SJSA1 (cell line): ENCODE measurements at regions not wholly inside any gene's neighbourhood (a gene's known extent, or its start where the extent isn't known, plus 50 kb on each side); places are given as distances from the start of the nearest gene placed in this dataset.

Source experiments
- DNase-seq, 2 experiments: peaks; one replicate each; pipeline ENCODE4 v3.0.0-alpha.2; 2015 to 2020; ENCODE audit warnings: low spot score in 2 of 2, low read depth in 1 of 2
- H3K27ac ChIP-seq: fragments of 250-450 bp; sonication (Bioruptor Pico); 2 replicates; pipeline ENCODE4 v1.5.1; 2020; ENCODE audit warnings: mild to moderate bottlenecking, moderate library complexity
- H3K27me3 ChIP-seq: fragments of 250-450 bp; sonication (Bioruptor Pico); replicated peaks from 2 replicates; pipeline ENCODE4 v1.5.1; 2020; ENCODE audit warnings: mild to moderate bottlenecking, moderate library complexity
- H3K36me3 ChIP-seq: fragments of 250-450 bp; sonication (Bioruptor Pico); 2 replicates; pipeline ENCODE4 v1.5.1; 2020; ENCODE audit warnings: mild to moderate bottlenecking
- H3K4me1 ChIP-seq: fragments of 250-450 bp; sonication (Bioruptor Pico); replicated peaks from 2 replicates; pipeline ENCODE4 v1.6.1; 2021; ENCODE audit warnings: mild to moderate bottlenecking
- H3K4me3 ChIP-seq: fragments of 250-450 bp; sonication (Bioruptor Pico); 2 replicates; pipeline ENCODE4 v1.5.1; 2020; ENCODE audit warnings: mild to moderate bottlenecking
- H3K9me3 ChIP-seq: fragments of 250-450 bp; sonication (Bioruptor Pico); replicated peaks from 2 replicates; pipeline ENCODE4 v1.5.1; 2020; ENCODE audit warnings: mild to moderate bottlenecking

- Histone ChIP-seq H3K4me3 (no peak overlapping the region), H3K36me3 (no peaks in the 10 kb centered on the region), H3K27me3 (no peaks in the 10 kb centered on the region), H3K4me1 (no peaks in the 10 kb centered on the region), H3K9me3 (0 out of 2 replicates have a peak, but pooled peaks cover 3% of the 10 kb centered on the region), H3K27ac (no peak overlapping the region)
- DNase-seq = no peak
Measured at GRCh38 chr10:78893217-78893616, 175.5 kb upstream of the ZMIZ1 start.

DNA sequence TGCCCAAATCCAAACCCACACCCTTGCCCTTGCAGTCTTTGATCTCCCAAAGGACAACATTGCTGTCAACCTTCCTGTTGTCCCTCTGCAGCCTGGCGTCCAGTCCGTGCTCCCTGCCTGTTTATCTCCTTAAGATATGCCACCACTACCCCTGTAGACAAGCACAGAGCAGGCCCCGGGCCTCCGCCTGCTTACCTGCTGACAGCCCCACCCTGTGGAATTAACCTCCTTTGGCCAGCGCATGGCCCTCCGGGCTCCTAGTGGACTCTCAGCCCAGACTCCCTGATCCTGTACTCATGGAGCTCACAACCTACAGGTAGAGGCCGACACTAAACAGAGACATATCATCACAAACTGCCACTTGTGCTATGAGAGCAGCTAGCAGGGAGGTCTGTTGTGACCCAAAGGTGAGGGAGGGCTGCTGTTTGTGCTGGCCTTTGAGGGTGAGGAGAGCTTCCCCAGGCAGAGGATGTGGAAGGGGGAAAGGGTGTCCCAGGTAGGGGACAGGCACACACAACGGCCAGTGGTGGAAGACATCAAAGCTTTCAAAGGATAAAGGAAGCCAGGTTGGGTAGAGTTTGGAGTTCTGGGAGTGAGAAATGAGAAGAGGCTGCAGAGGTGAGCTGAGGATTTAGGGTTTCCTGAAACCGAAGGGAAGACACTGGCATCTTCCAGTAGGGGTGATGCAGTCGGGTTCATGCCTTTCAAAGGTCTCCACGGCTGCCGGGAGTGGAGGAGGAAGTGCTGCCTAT lies 174.5 kb upstream of the ZMIZ1 start:
- H3K4me1 ChIP-seq = no peaks in the 10 kb centered on the region
- no peaks in the 10 kb centered on the region for H3K27me3 ChIP-seq
- no peak for DNase-seq

GRCh38 chr10:78894841-78895195 lies 173.9 kb upstream of the ZMIZ1 start:
- H3K36me3 ChIP-seq = no peaks in the 10 kb centered on the region
- H3K27me3 ChIP-seq = no peaks in the 10 kb centered on the region
- 0 out of 2 replicates have a peak, but pooled peaks cover 3% of the 10 kb centered on the region for H3K9me3 ChIP-seq
- DNase-seq = no peak
- no peak overlapping the region for H3K4me3 ChIP-seq
- H3K27ac ChIP-seq = no peak overlapping the region
- no peaks in the 10 kb centered on the region for H3K4me1 ChIP-seq

More for the DNA sequence above, 174.5 kb upstream of the ZMIZ1 start:
- H3K9me3 ChIP-seq = 0 out of 2 replicates have a peak, but pooled peaks cover 3% of the 10 kb centered on the region
- H3K27ac ChIP-seq = no peak overlapping the region
- no peak overlapping the region for H3K4me3 ChIP-seq
- H3K36me3 ChIP-seq = no peaks in the 10 kb centered on the region

GRCh38 chr10:78895469-78895868 lies 173.3 kb upstream of the ZMIZ1 start:
- Histone ChIP-seq H3K27me3 (no peaks in the 10 kb centered on the region), H3K27ac (no peak overlapping the region), H3K4me1 (no peaks in the 10 kb centered on the region), H3K36me3 (no peaks in the 10 kb centered on the region), H3K4me3 (no peak overlapping the region), H3K9me3 (0 out of 2 replicates have a peak, but pooled peaks cover 3% of the 10 kb centered on the region)
- no peak for DNase-seq

GRCh38 chr10:78896159-78896928 lies 172.4 kb upstream of the ZMIZ1 start:
- no peak for DNase-seq
- no peak overlapping the region for H3K4me3 ChIP-seq
- no peaks in the 10 kb centered on the region for H3K27me3 ChIP-seq

GRCh38 chr10:78898341-78899097 lies 170.2 kb upstream of the ZMIZ1 start:
- 0 out of 2 replicates have a peak, but pooled peaks cover 3% of the 10 kb centered on the region for H3K9me3 ChIP-seq
- H3K27me3 ChIP-seq = no peaks in the 10 kb centered on the region
- H3K4me3 ChIP-seq = no peak overlapping the region
- H3K27ac ChIP-seq = no peak overlapping the region
- H3K36me3 ChIP-seq = no peaks in the 10 kb centered on the region
- DNase-seq = no peak
- 0 out of 2 replicates have a peak, but pooled peaks cover 3% of the 10 kb centered on the region for H3K4me1 ChIP-seq

More at GRCh38 chr10:78896159-78896928, 172.4 kb upstream of the ZMIZ1 start:
- H3K4me1 ChIP-seq = no peaks in the 10 kb centered on the region
- H3K27ac ChIP-seq = no peak overlapping the region
- H3K9me3 ChIP-seq = 0 out of 2 replicates have a peak, but pooled peaks cover 3% of the 10 kb centered on the region
- H3K36me3 ChIP-seq = no peaks in the 10 kb centered on the region

DNA sequence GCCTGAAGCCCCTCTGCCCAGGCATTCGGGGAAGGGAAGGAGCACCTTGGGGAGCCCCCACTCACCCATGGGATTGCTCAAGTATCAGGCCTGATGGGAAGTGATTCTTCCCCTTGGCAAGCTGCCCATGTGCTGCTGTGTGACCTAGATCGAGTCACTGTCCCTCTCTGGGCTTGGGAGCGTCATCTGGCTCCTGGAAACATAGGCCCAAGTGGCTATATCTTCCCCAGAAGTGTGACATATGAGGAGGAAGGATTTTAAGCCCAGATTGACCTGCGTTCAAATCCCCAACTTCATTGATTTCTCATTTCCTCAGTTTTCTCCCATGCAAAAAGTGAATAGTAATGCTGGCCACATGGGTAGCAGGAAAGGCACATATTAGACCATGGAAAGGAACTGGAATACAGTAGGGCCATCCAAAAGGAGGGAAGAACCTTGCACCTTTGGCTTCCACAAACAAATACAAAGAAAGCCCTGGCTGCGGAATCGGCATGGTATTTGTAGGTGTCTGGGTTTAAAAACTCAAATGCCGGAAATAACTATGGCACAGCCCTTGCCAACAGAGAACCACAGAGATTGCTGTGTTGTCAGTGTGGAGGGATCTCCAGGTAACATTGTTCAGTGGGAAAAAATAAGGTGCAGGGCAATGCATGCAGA lies 169.5 kb upstream of the ZMIZ1 start:
- Histone ChIP-seq H3K9me3 (0 out of 2 replicates have a peak, but pooled peaks cover 3% of the 10 kb centered on the region), H3K27me3 (no peaks in the 10 kb centered on the region), H3K4me1 (0 out of 2 replicates have a peak, but pooled peaks cover 3% of the 10 kb centered on the region), H3K36me3 (no peaks in the 10 kb centered on the region), H3K4me3 (no peak overlapping the region), H3K27ac (no peak overlapping the region)
- peak in 1 of 2 experiments; percentile 40 for DNase-seq

GRCh38 chr10:78899996-78900714 lies 168.6 kb upstream of the ZMIZ1 start:
- Histone ChIP-seq H3K9me3 (0 out of 2 replicates have a peak, but pooled peaks cover 3% of the 10 kb centered on the region), H3K27me3 (no peaks in the 10 kb centered on the region), H3K36me3 (no peaks in the 10 kb centered on the region), H3K4me3 (no peak overlapping the region), H3K27ac (no peak overlapping the region), H3K4me1 (0 out of 2 replicates have a peak, but pooled peaks cover 3% of the 10 kb centered on the region)
- peak in 1 of 2 experiments; percentile 24 for DNase-seq

DNA sequence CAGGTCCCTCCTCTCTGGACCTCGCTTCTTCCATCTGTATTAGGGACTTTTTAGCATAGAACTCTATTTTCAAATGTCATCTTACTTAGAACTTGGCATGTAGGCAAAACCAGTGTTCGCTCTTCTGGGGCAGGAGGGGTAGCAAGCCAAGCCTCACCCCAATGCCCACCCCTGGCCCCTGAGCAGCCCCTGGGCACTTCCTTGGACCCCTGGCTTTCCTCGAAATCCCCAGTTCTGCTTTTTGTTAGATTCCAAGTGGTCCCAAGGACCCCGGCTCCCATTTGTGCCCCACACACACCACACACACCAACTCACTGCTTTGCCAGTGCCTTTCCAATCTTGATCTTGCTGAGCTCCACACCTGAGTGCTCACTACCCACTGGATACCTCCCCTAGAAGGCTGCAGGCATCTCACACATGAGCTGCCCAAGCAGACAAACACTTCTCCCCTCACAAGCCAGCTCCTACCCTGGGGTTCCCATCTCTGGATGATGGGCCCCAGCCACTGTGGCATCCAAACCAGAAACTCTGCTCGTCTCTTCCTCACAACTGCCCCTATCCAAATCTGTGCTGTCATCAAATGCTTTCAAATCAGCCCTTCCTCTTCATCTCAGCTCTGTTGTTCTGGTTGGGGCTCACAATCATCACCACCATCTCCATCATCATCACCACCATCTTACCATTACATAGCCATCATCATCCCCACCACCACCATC lies 167.9 kb upstream of the ZMIZ1 start:
- Histone ChIP-seq H3K9me3 (0 out of 2 replicates have a peak, but pooled peaks cover 3% of the 10 kb centered on the region), H3K4me1 (0 out of 2 replicates have a peak, but pooled peaks cover 3% of the 10 kb centered on the region), H3K27me3 (no peaks in the 10 kb centered on the region), H3K27ac (no peak overlapping the region), H3K36me3 (no peaks in the 10 kb centered on the region), H3K4me3 (no peak overlapping the region)
- no peak for DNase-seq

- H3K4me3 ChIP-seq = no peak overlapping the region
Measured at GRCh38 chr10:78901694-78902093, 167.1 kb upstream of the ZMIZ1 start.

DNA sequence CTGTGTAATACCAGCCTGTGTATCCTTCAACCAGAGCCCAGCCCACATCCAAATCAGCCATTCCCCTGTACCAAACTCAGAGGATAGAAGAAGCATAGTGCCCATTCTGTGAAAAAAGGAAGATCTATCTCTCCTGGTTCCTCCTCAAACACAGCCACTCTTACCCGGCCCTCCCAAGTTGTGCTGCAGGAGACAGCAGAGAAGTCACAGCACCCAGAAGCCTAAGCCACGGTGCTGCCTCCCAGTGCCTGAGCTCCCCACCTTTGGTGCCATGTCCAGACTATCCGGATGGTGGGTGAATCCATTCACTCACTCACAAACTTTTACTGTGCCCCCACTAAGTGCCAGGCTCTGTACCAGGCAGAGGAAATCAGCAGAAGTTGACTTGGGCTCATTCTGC lies 166.0 kb upstream of the ZMIZ1 start:
- no peak overlapping the region for H3K27ac ChIP-seq
- no peak for DNase-seq
- 0 out of 2 replicates have a peak, but pooled peaks cover 3% of the 10 kb centered on the region for H3K4me1 ChIP-seq
- no peaks in the 10 kb centered on the region for H3K36me3 ChIP-seq
- H3K27me3 ChIP-seq = no peaks in the 10 kb centered on the region
- 0 out of 2 replicates have a peak, but pooled peaks cover 3% of the 10 kb centered on the region for H3K9me3 ChIP-seq
- H3K4me3 ChIP-seq = no peak overlapping the region

More at GRCh38 chr10:78901694-78902093, 167.1 kb upstream of the ZMIZ1 start:
- Histone ChIP-seq H3K27me3 (no peaks in the 10 kb centered on the region), H3K27ac (no peak overlapping the region), H3K4me1 (0 out of 2 replicates have a peak, but pooled peaks cover 3% of the 10 kb centered on the region), H3K9me3 (0 out of 2 replicates have a peak, but pooled peaks cover 3% of the 10 kb centered on the region), H3K36me3 (no peaks in the 10 kb centered on the region)
- no peak for DNase-seq
